Upper lobe of left lung (tissue), 4 donors: ENCODE measurements at regions not wholly inside any gene's neighbourhood (a gene's known extent, or its start where the extent isn't known, plus 50 kb on each side); places are given as distances from the start of the nearest gene placed in this dataset.

Experiments
- EP300 ChIP-seq, 4 donors: sonication (generic); formaldehyde crosslinking; IDR thresholded peaks; one replicate each; pipeline ENCODE4 v1.5.1; 2017; ENCODE audit warnings: antibody characterized with exemption in 4 of 4, control low read depth in 2 of 4
- TF ChIP-seq, protein P1 (sequence below), 6 experiments: fragments of 450-650 bp in 4 of 6; fragments of 200-600 bp in 2 of 6; sonication (generic) in 2 of 6; IDR thresholded peaks; one replicate each; pipeline ENCODE4 v1.5.1; 2016 to 2019; ENCODE audit warnings: antibody characterized with exemption in 6 of 6

DNA sequence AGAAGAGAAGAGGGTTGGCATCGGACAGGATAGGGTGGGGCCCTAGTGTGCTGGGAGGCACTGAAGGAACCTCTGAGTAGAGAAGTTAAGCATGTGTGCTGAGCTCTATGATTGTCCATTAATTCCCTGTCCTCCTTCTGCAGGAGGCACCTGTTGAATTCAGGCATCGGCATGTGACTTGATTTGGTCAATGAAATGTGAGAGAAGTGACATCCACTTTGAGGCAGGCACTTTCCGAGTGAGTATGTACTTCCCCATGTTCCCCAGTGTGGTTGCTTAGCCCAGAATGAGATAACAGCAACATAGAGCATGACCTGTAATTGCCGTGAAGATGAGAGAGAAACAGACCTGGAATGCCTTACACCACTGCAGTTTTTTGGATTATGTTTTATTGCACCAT is 224.8 kb downstream of the RPLP1 start:
- TF ChIP-seq EP300 (IDR thresholded peaks at IDR 0.05), result no peak
- TF ChIP-seq, protein P1, sequence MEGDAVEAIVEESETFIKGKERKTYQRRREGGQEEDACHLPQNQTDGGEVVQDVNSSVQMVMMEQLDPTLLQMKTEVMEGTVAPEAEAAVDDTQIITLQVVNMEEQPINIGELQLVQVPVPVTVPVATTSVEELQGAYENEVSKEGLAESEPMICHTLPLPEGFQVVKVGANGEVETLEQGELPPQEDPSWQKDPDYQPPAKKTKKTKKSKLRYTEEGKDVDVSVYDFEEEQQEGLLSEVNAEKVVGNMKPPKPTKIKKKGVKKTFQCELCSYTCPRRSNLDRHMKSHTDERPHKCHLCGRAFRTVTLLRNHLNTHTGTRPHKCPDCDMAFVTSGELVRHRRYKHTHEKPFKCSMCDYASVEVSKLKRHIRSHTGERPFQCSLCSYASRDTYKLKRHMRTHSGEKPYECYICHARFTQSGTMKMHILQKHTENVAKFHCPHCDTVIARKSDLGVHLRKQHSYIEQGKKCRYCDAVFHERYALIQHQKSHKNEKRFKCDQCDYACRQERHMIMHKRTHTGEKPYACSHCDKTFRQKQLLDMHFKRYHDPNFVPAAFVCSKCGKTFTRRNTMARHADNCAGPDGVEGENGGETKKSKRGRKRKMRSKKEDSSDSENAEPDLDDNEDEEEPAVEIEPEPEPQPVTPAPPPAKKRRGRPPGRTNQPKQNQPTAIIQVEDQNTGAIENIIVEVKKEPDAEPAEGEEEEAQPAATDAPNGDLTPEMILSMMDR (IDR thresholded peaks at IDR 0.05), result no peak
